Lower leg skin (tissue), 4 donors: ENCODE measurements at regions not wholly inside any gene's neighbourhood (a gene's known extent, or its start where the extent isn't known, plus 50 kb on each side); places are given as distances from the start of the nearest gene placed in this dataset.
"Not testable (repeated sequence)": the region's sequence is repeated elsewhere in the genome, so short reads cannot be mapped to it uniquely, and the experiment has no call there.

ENCODE experiments used
- DNase-seq, 2 donors: peaks; one replicate each; pipeline ENCODE4 v3.0.0-alpha.2; 2019; ENCODE audit warnings: low spot score in 2 of 2
- H3K4me3 ChIP-seq: fragments of 200-600 bp; sonication (generic); 2 replicates; pipeline ENCODE4 v1.5.1; 2017; ENCODE audit warnings: mild to moderate bottlenecking, low read depth; ENCODE audit not compliant: poor library complexity, severe bottlenecking
- CTCF ChIP-seq, 3 donors: fragments of 450-650 bp; IDR thresholded peaks; one replicate each; pipeline ENCODE4 v1.5.1; 2016; ENCODE audit warnings: antibody characterized with exemption in 3 of 3, mild to moderate bottlenecking in 3 of 3, moderate library complexity in 2 of 3
- POLR2A ChIP-seq, 2 donors: fragments of 450-650 bp; IDR thresholded peaks; one replicate each; pipeline ENCODE4 v1.6.1; 2016 to 2017; ENCODE audit warnings: antibody characterized with exemption in 2 of 2, mild to moderate bottlenecking in 1 of 2, moderate library complexity in 1 of 2
- WGBS, 2 donors: methylation state at CpG; one replicate each; pipeline ENCODE4 v1.1.5; 2018; 5-methylcytosine and 5-hydroxymethylcytosine counted together
- intact Hi-C: fragments of 100-400 bp; cut with DNase I; formaldehyde crosslinking; loops from one replicate; pipeline ENCODE4 v1.15.0; 2023; ENCODE audit warnings: low total_unique reads

GRCh38 chr4:57985161-57985560 lies 875.0 kb upstream of the IGFBP7 start:
- intact Hi-C loops = no loop called here
- no peak overlapping the region for H3K4me3 ChIP-seq
- DNase-seq = no peak
- TF ChIP-seq POLR2A (IDR thresholded peaks at IDR 0.05) (no peak), CTCF (IDR thresholded peaks at IDR 0.05) (no peak)

- no peak for DNase-seq
- no peak overlapping the region for H3K4me3 ChIP-seq
- intact Hi-C loops = no loop called here
- TF ChIP-seq POLR2A (IDR thresholded peaks at IDR 0.05) = no peak
- TF ChIP-seq CTCF (IDR thresholded peaks at IDR 0.05) = no peak
- WGBS, 2 donors = 68 to 77% methylated on average over 5 of the region's 5 CpGs
Measured at GRCh38 chr4:57981123-57981522, 870.9 kb upstream of the IGFBP7 start.

- 68 to 83% methylated on average over 4 of the region's 4 CpGs for WGBS, 2 donors
- no peak overlapping the region for H3K4me3 ChIP-seq
- no peak for TF ChIP-seq POLR2A (IDR thresholded peaks at IDR 0.05)
- TF ChIP-seq CTCF (IDR thresholded peaks at IDR 0.05) = no peak
- no peak for DNase-seq
- intact Hi-C loops = no loop called here
Measured at GRCh38 chr4:57974821-57975220, 864.6 kb upstream of the IGFBP7 start.

- TF ChIP-seq POLR2A (IDR thresholded peaks at IDR 0.05) (no peak), CTCF (IDR thresholded peaks at IDR 0.05) (no peak)
- intact Hi-C loops = no loop called here
- DNase-seq = no peak
- no peak overlapping the region for H3K4me3 ChIP-seq
- WGBS, 2 donors = 51 to 60% methylated on average over 1 of the region's 1 CpG
Measured at GRCh38 chr4:57973819-57974218, 863.6 kb upstream of the IGFBP7 start.

- TF ChIP-seq CTCF (IDR thresholded peaks at IDR 0.05) = no peak
- no peak for TF ChIP-seq POLR2A (IDR thresholded peaks at IDR 0.05)
- DNase-seq = no peak
- intact Hi-C loops = no loop called here
- H3K4me3 ChIP-seq = no peak overlapping the region
Measured at GRCh38 chr4:57971261-57971660, 861.1 kb upstream of the IGFBP7 start.

- no peak overlapping the region for H3K4me3 ChIP-seq
- WGBS, 2 donors = 88 to 96% methylated on average over 18 to 20 of the region's 23 CpGs
- intact Hi-C loops = no loop called here
- no peak for DNase-seq
- TF ChIP-seq CTCF (IDR thresholded peaks at IDR 0.05) = no peak
- no peak for TF ChIP-seq POLR2A (IDR thresholded peaks at IDR 0.05)
Measured at GRCh38 chr4:57966987-57967760, 857.0 kb upstream of the IGFBP7 start.

- H3K4me3 ChIP-seq, DNase-seq, intact Hi-C loops: not testable (repeated sequence)
- WGBS, 2 donors = 93 to 97% methylated on average over 11 to 22 of the region's 25 CpGs
Measured at GRCh38 chr4:57965431-57965830, 855.2 kb upstream of the IGFBP7 start.
